ENCODE measurements at regions not wholly inside any gene's neighbourhood (a gene's known extent, or its start where the extent isn't known, plus 50 kb on each side); places are given as distances from the start of the nearest gene placed in this dataset.

- no peaks in the 10 kb centered on the region for H3K9me3 ChIP-seq (ENCODE audit: insufficient read depth in 2 of 2, low read depth in 1 of 2, low read length in 1 of 2)
- H3K27me3 ChIP-seq (replicated peaks in 1 of 4; ENCODE audit: control insufficient read depth in 3 of 4, extremely low read depth in 1 of 4, insufficient read depth in 3 of 4, low read length in 3 of 4) = no peaks in the 10 kb centered on the region
- no peak overlapping the region for H3K56ac ChIP-seq (replicated peaks; ENCODE audit: insufficient read length, low read depth, low read length)
- no peak overlapping the region for H3K27ac ChIP-seq (ENCODE audit: low read depth, low read length)
- POLR2A ChIA-PET (ENCODE audit: partially characterized antibody) = no interaction called here
- no peak overlapping the region for H3K18ac ChIP-seq (ENCODE audit: extremely low read depth, low read length)
- H2BK15ac ChIP-seq (ENCODE audit: low read length) = no peak overlapping the region
- no peak overlapping the region for H3K4me3 ChIP-seq (ENCODE audit: extremely low read depth in 1 of 4, insufficient read depth in 2 of 4, low read depth in 3 of 4, low read length in 4 of 4)
- no peak overlapping the region for H2AFZ ChIP-seq (ENCODE audit: low read length)
- no peak overlapping the region for H3K23ac ChIP-seq (ENCODE audit: insufficient read length)
- peaks cover 0 to 11% of the 10 kb centered on the region in 2 experiments; a peak in 1 of 4 replicates for H3K79me2 ChIP-seq (ENCODE audit: control insufficient read depth in 1 of 2, insufficient read depth in 2 of 2, low read length in 2 of 2)
- FAIRE-seq (no peak), DNase-seq (ENCODE audit: low read depth in 1 of 2, low spot score in 2 of 2) (no peak)
- no peak overlapping the region for H2BK12ac ChIP-seq (ENCODE audit: low read depth, low read length)
- no peaks in the 10 kb centered on the region for H3K36me3 ChIP-seq (ENCODE audit: control insufficient read depth in 2 of 4, insufficient read depth in 4 of 4, low read length in 3 of 4)
- 85% methylated on average over 15 of the region's 15 CpGs; no CpG with 5 or more reads in 1 of the 2 experiments for WGBS, 2 experiments (ENCODE audit: extremely low coverage in 1 of 2, insufficient coverage in 1 of 2, insufficient read length in 1 of 2, insufficient replicate concordance in 2 of 2, low coverage in 1 of 2, low lambda C conversion rate in 2 of 2, missing lambda C conversion rate in 1 of 2)
- no peak overlapping the region for H2BK20ac ChIP-seq (ENCODE audit: low read length)
- H3K4me1 ChIP-seq (replicated peaks in 1 of 4; ENCODE audit: control insufficient read depth in 3 of 4, insufficient read depth in 4 of 4, low read length in 3 of 4) = peaks cover 0 to 9% (median 5%) of the 10 kb centered on the region in 4 experiments
- H3K14ac ChIP-seq (ENCODE audit: insufficient read length) = no peak overlapping the region
- H3K4ac ChIP-seq (replicated peaks; ENCODE audit: insufficient read length, low read depth, low read length) = no peak overlapping the region
- no peak overlapping the region for H2BK5ac ChIP-seq (ENCODE audit: low read depth, low read length)
- H3K9ac ChIP-seq (replicated peaks in 1 of 4; ENCODE audit: extremely low read depth in 1 of 4, low read depth in 3 of 4, low read length in 3 of 4) = no peak overlapping the region
- H3K79me1 ChIP-seq (ENCODE audit: low read depth, low read length) = peaks cover 10% of the 10 kb centered on the region; the same call in 1 of the 2 replicates
- H2BK120ac ChIP-seq (replicated peaks; ENCODE audit: low read depth, low read length) = no peak overlapping the region
- H4K20me1 ChIP-seq (replicated peaks in 1 of 2; ENCODE audit: control insufficient read depth in 1 of 2, insufficient read depth in 2 of 2, low read length in 2 of 2) = no peaks in the 10 kb centered on the region
- no peaks in the 10 kb centered on the region for H3K23me2 ChIP-seq (ENCODE audit: low read depth, low read length)
- no peak overlapping the region for H4K8ac ChIP-seq (ENCODE audit: extremely low read depth, insufficient read depth, low read length)
- CTCF ChIA-PET (ENCODE audit: partially characterized antibody) = interaction anchor here (1.1 to 1.3 kb wide), 2 partner anchors 10 to 21 kb away, joined by 3 read pairs; no protein-coding TSS in a partner anchor
- no peak overlapping the region for H2AK5ac ChIP-seq (ENCODE audit: low read depth, low read length)
- no peak overlapping the region for H4K5ac ChIP-seq (ENCODE audit: insufficient read length, low read depth, low read length)
- H4K91ac ChIP-seq (replicated peaks; ENCODE audit: insufficient read length, low read length) = no peak overlapping the region
- H3K4me2 ChIP-seq (ENCODE audit: insufficient read depth in 1 of 2, low read depth in 2 of 2, low read length in 2 of 2) = no peak overlapping the region
- TF ChIP-seq CREB1 (IDR thresholded peaks at IDR 0.05) (no peak), RBBP5 (IDR thresholded peaks at IDR 0.05; ENCODE audit: borderline replicate concordance, low read depth, low read length) (no peak), KDM1A (IDR thresholded peaks at IDR 0.05; ENCODE audit: borderline replicate concordance, low read length) (no peak), CTCF (IDR thresholded peaks at IDR 0.05; ENCODE audit: control extremely low read depth in 1 of 3, insufficient read depth in 1 of 3, low read depth in 1 of 3, low read length in 3 of 3) (no peak), TAF1 (IDR thresholded peaks at IDR 0.05; ENCODE audit: low read depth, low read length) (no peak), BRCA1 (IDR thresholded peaks at IDR 0.05; ENCODE audit: low read depth, low read length) (no peak), CHD1 (IDR thresholded peaks at IDR 0.05; ENCODE audit: low read depth, low read length) (no peak), CHD2 (IDR thresholded peaks at IDR 0.05; ENCODE audit: low read length) (no peak), ASH2L (IDR thresholded peaks at IDR 0.05; ENCODE audit: low read length) (no peak), ZNF274 (IDR thresholded peaks at IDR 0.05; ENCODE audit: borderline replicate concordance, extremely low read depth, low read length) (no peak), TEAD4 (IDR thresholded peaks at IDR 0.05; ENCODE audit: low read depth, low read length) (no peak)
- TF ChIP-seq, protein P1, sequence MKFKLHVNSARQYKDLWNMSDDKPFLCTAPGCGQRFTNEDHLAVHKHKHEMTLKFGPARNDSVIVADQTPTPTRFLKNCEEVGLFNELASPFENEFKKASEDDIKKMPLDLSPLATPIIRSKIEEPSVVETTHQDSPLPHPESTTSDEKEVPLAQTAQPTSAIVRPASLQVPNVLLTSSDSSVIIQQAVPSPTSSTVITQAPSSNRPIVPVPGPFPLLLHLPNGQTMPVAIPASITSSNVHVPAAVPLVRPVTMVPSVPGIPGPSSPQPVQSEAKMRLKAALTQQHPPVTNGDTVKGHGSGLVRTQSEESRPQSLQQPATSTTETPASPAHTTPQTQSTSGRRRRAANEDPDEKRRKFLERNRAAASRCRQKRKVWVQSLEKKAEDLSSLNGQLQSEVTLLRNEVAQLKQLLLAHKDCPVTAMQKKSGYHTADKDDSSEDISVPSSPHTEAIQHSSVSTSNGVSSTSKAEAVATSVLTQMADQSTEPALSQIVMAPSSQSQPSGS (IDR thresholded peaks at IDR 0.05; ENCODE audit: low read length) = no peak
Observed at GRCh38 chr12:111068290-111068689, 147.9 kb upstream of the MYL2 start.
